PC-3 (cell line): ENCODE measurements at regions not wholly inside any gene's neighbourhood (a gene's known extent, or its start where the extent isn't known, plus 50 kb on each side); places are given as distances from the start of the nearest gene placed in this dataset.

Experiments used
- ATAC-seq: fragments of 200-7000 bp; cut with Tn5 transposase; 2 replicates; pipeline ENCODE4 v1.9.1; 2020; ENCODE audit warnings: mild to moderate bottlenecking, moderate library complexity
- BruUV-seq: library from RNA; stranded (reverse); fragments of 400-500 nt; replicated peaks from 2 replicates; lab custom pipeline; 2021; lab: Mats Ljungman, UMichigan
- CTCF ChIA-PET: fragments of 300-600 bp; sonication (Branson Sonifier 250); formaldehyde crosslinking; loops from one replicate; lab custom pipeline; 2022; ENCODE audit warnings: antibody characterized with exemption; lab: Charles Lee
- POLR2A ChIA-PET: fragments of 300-600 bp; sonication (Branson Sonifier 250); formaldehyde crosslinking; loops from one replicate; lab custom pipeline; 2022; ENCODE audit warnings: antibody characterized with exemption; ENCODE audit not compliant: unreplicated experiment; lab: Charles Lee
- DNase-seq: peaks from one replicate; pipeline ENCODE4 v3.0.0-alpha.2; 2015
- H2AFZ ChIP-seq: fragments of 300-600 bp; sonication (generic); 2 replicates; pipeline ENCODE4 v1.6.0; 2016; ENCODE audit warnings: antibody characterized with exemption, low read length
- H3F3A ChIP-seq: fragments of 300-600 bp; sonication (generic); one replicate; pipeline ENCODE4 v1.6.0; 2017; ENCODE audit warnings: antibody characterized with exemption, low read length, control low read depth, mild to moderate bottlenecking; ENCODE audit not compliant: unreplicated experiment
- H3K27ac ChIP-seq: fragments of 300-600 bp; sonication (generic); 2 replicates; pipeline ENCODE4 v1.5.1; 2016; ENCODE audit warnings: mild to moderate bottlenecking, low read length
- H3K27me3 ChIP-seq: fragments of 300-600 bp; sonication (generic); 2 replicates; pipeline ENCODE4 v1.6.1; 2016; ENCODE audit warnings: low read length, mixed read lengths
- H3K36me3 ChIP-seq: fragments of 300-600 bp; sonication (generic); 2 replicates; pipeline ENCODE4 v1.6.1; 2016; ENCODE audit warnings: low read depth, mixed run types, low read length, mixed read lengths
- H3K4me1 ChIP-seq: fragments of 300-600 bp; sonication (generic); 2 replicates; pipeline ENCODE4 v1.5.1; 2016; ENCODE audit warnings: low read length; ENCODE audit not compliant: insufficient read depth
- H3K4me2 ChIP-seq: fragments of 300-600 bp; sonication (generic); 2 replicates; pipeline ENCODE4 v1.6.0; 2016; ENCODE audit warnings: low read length
- H3K4me3 ChIP-seq: fragments of 300-600 bp; sonication (generic); 2 replicates; pipeline ENCODE4 v1.5.1; 2016; ENCODE audit warnings: mild to moderate bottlenecking, low read length, mixed read lengths
- H3K79me2 ChIP-seq: fragments of 300-600 bp; sonication (generic); 2 replicates; pipeline ENCODE4 v1.6.1; 2017; ENCODE audit warnings: low read length, mixed read lengths
- H3K9ac ChIP-seq: fragments of 300-600 bp; sonication (generic); 2 replicates; pipeline ENCODE4 v1.6.0; 2016; ENCODE audit warnings: mild to moderate bottlenecking, low read length
- H3K9me2 ChIP-seq: fragments of 300-600 bp; sonication (generic); replicated peaks from 2 replicates; pipeline ENCODE4 v1.6.1; 2016; ENCODE audit warnings: mixed run types, low read length, mixed read lengths
- H3K9me3 ChIP-seq: fragments of 300-600 bp; sonication (generic); 2 replicates; pipeline ENCODE4 v1.6.1; 2016; ENCODE audit warnings: low read length, mixed read lengths
- H4K20me1 ChIP-seq: fragments of 300-600 bp; sonication (generic); 2 replicates; pipeline ENCODE4 v1.6.1; 2016; ENCODE audit warnings: low read length, mixed read lengths
- EZH2 ChIP-seq: fragments of 300-600 bp; sonication (generic); IDR thresholded peaks from one replicate; pipeline ENCODE4 v1.6.1; 2017; ENCODE audit warnings: antibody characterized with exemption, mild to moderate bottlenecking, low read length; ENCODE audit not compliant: unreplicated experiment
- EZH2phosphoT487 ChIP-seq: fragments of 300-600 bp; sonication (generic); IDR thresholded peaks from 2 replicates; pipeline ENCODE4 v1.6.1; 2018; ENCODE audit warnings: mild to moderate bottlenecking, antibody characterized with exemption, low read length, borderline replicate concordance
- intact Hi-C: fragments of 100-400 bp; cut with micrococcal nuclease; formaldehyde crosslinking; loops from 2 replicates; pipeline ENCODE4 v1.9.0; 2023
- TF ChIP-seq, protein P1 (sequence below): fragments of 300-600 bp; sonication (generic); conservative IDR thresholded peaks from 2 replicates; pipeline ENCODE4 v1.5.1; 2017; ENCODE audit warnings: antibody characterized with exemption, low read depth, mild to moderate bottlenecking, low read length

DNA sequence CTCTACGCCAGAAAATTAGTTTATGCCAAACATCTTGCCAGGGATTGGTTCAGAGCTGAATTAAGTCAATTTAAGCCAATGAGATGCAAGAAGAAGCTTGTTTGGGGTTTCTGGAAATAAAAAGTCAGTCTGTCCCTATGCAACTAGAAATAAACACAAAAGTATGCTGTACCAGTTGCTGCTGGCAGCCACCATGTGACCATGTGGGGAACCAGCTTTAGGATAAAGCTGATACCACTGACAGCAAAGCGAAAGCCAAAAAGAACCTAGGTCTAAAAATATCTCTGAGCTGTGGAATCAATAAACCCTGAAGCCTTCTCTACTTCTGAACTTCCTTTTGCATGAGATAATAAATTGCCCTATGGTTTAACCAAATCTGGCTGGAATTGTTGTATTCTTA is 181.8 kb upstream of the PARD3B start:
- Histone ChIP-seq H3K4me3 (no peak overlapping the region), H3K4me2 (no peak overlapping the region), H3K4me1 (no peaks in the 10 kb centered on the region), H3F3A (no peaks in the 10 kb centered on the region), H3K27ac (no peak overlapping the region), H3K9me3 (no peaks in the 10 kb centered on the region), H3K9me2 (no peaks in the 10 kb centered on the region), H3K36me3 (no peaks in the 10 kb centered on the region), H4K20me1 (no peaks in the 10 kb centered on the region), H3K9ac (no peak overlapping the region), H2AFZ (no peak overlapping the region), H3K27me3 (no peaks in the 10 kb centered on the region), H3K79me2 (no peaks in the 10 kb centered on the region)
- no peak for ATAC-seq
- ChIA-PET CTCF (no interaction called here), POLR2A (no interaction called here)
- TF ChIP-seq, protein P1, sequence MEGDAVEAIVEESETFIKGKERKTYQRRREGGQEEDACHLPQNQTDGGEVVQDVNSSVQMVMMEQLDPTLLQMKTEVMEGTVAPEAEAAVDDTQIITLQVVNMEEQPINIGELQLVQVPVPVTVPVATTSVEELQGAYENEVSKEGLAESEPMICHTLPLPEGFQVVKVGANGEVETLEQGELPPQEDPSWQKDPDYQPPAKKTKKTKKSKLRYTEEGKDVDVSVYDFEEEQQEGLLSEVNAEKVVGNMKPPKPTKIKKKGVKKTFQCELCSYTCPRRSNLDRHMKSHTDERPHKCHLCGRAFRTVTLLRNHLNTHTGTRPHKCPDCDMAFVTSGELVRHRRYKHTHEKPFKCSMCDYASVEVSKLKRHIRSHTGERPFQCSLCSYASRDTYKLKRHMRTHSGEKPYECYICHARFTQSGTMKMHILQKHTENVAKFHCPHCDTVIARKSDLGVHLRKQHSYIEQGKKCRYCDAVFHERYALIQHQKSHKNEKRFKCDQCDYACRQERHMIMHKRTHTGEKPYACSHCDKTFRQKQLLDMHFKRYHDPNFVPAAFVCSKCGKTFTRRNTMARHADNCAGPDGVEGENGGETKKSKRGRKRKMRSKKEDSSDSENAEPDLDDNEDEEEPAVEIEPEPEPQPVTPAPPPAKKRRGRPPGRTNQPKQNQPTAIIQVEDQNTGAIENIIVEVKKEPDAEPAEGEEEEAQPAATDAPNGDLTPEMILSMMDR: no peak
- TF ChIP-seq EZH2phosphoT487 (no peak), EZH2 (no peak)
- BruUV-seq: no TSS peak
- intact Hi-C loops: no loop called here
- DNase-seq: no peak

DNA sequence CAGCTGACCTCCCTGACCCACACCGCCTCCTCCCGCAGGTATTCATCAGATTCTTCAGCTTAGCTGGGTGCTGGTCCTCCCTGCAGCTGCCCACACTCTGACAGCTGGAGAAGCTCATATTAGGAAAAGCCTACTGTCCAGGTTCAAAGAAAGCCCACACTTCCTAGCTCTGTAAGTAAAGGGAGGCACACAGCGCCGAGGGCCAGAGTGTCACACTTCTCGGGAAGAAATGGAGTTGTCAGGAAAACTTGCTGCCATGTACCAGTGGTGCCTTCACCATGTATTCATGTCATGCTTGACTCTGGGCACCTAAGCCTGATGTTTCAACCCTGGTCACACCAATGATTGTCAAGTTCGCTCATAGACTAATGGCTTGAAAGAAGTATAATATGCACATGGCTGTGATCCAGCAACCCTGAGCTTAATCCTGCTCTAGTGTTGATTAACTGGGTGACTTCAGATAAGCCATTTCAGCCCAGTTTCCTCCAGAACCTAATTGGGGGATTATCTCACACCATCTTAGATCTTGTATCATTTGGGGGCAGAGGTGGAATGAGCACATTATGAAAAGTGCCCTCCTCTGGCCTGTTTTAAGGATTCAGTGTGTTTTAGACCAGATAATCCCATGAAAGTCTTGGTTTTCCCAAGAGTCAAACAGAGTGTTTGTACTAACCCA is 180.3 kb upstream of the PARD3B start:
- CTCF ChIA-PET: no interaction called here

DNA sequence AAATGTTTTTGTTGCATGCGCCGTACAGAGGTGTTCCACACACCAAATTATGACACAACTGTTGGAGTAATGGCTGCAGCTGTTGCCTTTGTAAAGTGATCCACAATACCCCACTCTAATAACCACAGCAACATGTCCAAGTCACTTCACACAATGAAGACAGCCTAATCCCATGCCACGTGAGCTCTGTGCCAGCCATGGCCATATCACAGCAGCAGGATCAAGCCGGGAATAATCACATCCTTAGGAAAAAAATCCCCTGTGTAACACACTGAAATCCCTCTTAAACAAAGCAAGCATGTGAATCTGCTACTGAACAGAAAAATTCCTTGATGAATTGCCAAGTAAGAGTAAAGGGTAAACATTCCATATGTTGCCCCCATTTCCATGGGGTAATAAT is 179.5 kb upstream of the PARD3B start:
- intact Hi-C loops: no loop called here
- Histone ChIP-seq H3K36me3 (no peaks in the 10 kb centered on the region), H2AFZ (no peak overlapping the region), H3K4me3 (no peak overlapping the region), H3K4me2 (no peak overlapping the region), H3K9me2 (no peaks in the 10 kb centered on the region), H3K9me3 (no peaks in the 10 kb centered on the region), H3K4me1 (no peaks in the 10 kb centered on the region), H3F3A (no peaks in the 10 kb centered on the region), H3K79me2 (no peaks in the 10 kb centered on the region), H4K20me1 (no peaks in the 10 kb centered on the region), H3K9ac (no peak overlapping the region), H3K27ac (no peak overlapping the region), H3K27me3 (no peaks in the 10 kb centered on the region)
- ChIA-PET CTCF (no interaction called here), POLR2A (no interaction called here)
- BruUV-seq: no TSS peak
- ATAC-seq (no peak), DNase-seq (no peak)
- TF ChIP-seq, protein P1: no peak

More for the DNA sequence above, 180.3 kb upstream of the PARD3B start:
- TF ChIP-seq EZH2 (no peak), EZH2phosphoT487 (no peak)
- TF ChIP-seq, protein P1: no peak
- no peak overlapping the region for H3K9ac ChIP-seq
- no TSS peak for BruUV-seq
- ATAC-seq: no peak
- no peaks in the 10 kb centered on the region for H3K4me1 ChIP-seq
- no peaks in the 10 kb centered on the region for H3K79me2 ChIP-seq
- no peak overlapping the region for H3K27ac ChIP-seq
- H3K4me3 ChIP-seq: no peak overlapping the region
- no peaks in the 10 kb centered on the region for H3K36me3 ChIP-seq
- H3K27me3 ChIP-seq: no peaks in the 10 kb centered on the region
- no peaks in the 10 kb centered on the region for H3F3A ChIP-seq
- intact Hi-C loops: no loop called here
- no peak overlapping the region for H3K4me2 ChIP-seq
- H3K9me3 ChIP-seq: no peaks in the 10 kb centered on the region
- POLR2A ChIA-PET: no interaction called here
- no peak overlapping the region for H2AFZ ChIP-seq
- no peak for DNase-seq
- H4K20me1 ChIP-seq: no peaks in the 10 kb centered on the region
- H3K9me2 ChIP-seq: no peaks in the 10 kb centered on the region
